Parathyroid adenoma (tissue), 2 donors: ENCODE measurements at regions not wholly inside any gene's neighbourhood (a gene's known extent, or its start where the extent isn't known, plus 50 kb on each side); places are given as distances from the start of the nearest gene placed in this dataset.
"Not testable (repeated sequence)": the region's sequence is repeated elsewhere in the genome, so short reads cannot be mapped to it uniquely, and the experiment has no call there.

Source experiments
- H2AFZ ChIP-seq: fragments of 300-600 bp; sonication (generic); one replicate; pipeline ENCODE4 v1.7.0; 2017; ENCODE audit warnings: antibody characterized with exemption, mild to moderate bottlenecking
- H3K27ac ChIP-seq: fragments of 300-600 bp; sonication (generic); one replicate; pipeline ENCODE4 v1.7.0; 2017
- H3K27me3 ChIP-seq: fragments of 300-600 bp; sonication (generic); one replicate; pipeline ENCODE4 v1.7.0; 2017; ENCODE audit warnings: low read length; ENCODE audit not compliant: control insufficient read depth, insufficient read depth
- H3K36me3 ChIP-seq: fragments of 300-600 bp; sonication (generic); one replicate; pipeline ENCODE4 v1.7.0; 2017; ENCODE audit warnings: low read length; ENCODE audit not compliant: control insufficient read depth, insufficient read depth
- H3K4me1 ChIP-seq: fragments of 300-600 bp; sonication (generic); one replicate; pipeline ENCODE4 v1.7.0; 2017; ENCODE audit warnings: control low read depth
- H3K4me2 ChIP-seq: fragments of 300-600 bp; sonication (generic); one replicate; pipeline ENCODE4 v1.7.0; 2017; ENCODE audit warnings: low read length
- H3K4me3 ChIP-seq: fragments of 300-600 bp; sonication (generic); one replicate; pipeline ENCODE4 v1.7.0; 2017; ENCODE audit warnings: low read depth, low read length
- H3K79me2 ChIP-seq: fragments of 300-600 bp; sonication (generic); one replicate; pipeline ENCODE4 v1.7.0; 2017; ENCODE audit warnings: control low read depth
- H3K9ac ChIP-seq: fragments of 300-600 bp; sonication (generic); one replicate; pipeline ENCODE4 v1.7.0; 2017; ENCODE audit warnings: mild to moderate bottlenecking
- H3K9me3 ChIP-seq: fragments of 300-600 bp; sonication (generic); one replicate; pipeline ENCODE4 v1.7.0; 2017; ENCODE audit warnings: low read length; ENCODE audit not compliant: control insufficient read depth
- TF ChIP-seq, protein P1 (sequence below): fragments of 300-600 bp; sonication (generic); IDR thresholded peaks from one replicate; pipeline ENCODE4 v1.7.0; 2017; ENCODE audit warnings: antibody characterized with exemption, mild to moderate bottlenecking
- donor health status: primary hyperparathyroidism.

DNA sequence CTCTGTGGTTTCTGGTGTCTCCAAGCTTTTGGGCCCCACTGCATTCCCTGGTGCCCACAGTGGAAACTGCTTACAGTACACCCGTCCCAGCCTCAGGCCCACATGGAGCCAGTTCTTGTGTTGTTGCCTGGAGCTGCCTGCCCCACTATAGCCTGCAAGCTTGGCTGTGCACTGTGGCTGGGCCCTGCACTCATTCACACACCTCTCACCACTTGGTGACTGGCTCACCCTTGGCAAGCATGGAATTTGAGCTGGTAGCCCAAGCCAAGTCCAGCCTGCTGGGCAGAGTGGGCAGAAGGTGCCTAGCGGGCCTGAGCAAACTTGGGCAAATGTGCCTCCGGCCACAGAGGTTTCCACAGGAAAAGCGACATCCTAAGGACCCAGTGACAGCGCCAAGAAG, 472.3 kb downstream of the MMUT start:
- Histone ChIP-seq H3K27me3 (no peaks in the 10 kb centered on the region), H3K4me3 (no peak overlapping the region), H3K27ac (no peak overlapping the region), H3K36me3 (no peaks in the 10 kb centered on the region), H2AFZ (no peak overlapping the region), H3K79me2 (no peaks in the 10 kb centered on the region), H3K9ac (no peak overlapping the region), H3K4me2 (no peak overlapping the region), H3K9me3 (no peaks in the 10 kb centered on the region), H3K4me1 (no peaks in the 10 kb centered on the region)
- TF ChIP-seq, protein P1, sequence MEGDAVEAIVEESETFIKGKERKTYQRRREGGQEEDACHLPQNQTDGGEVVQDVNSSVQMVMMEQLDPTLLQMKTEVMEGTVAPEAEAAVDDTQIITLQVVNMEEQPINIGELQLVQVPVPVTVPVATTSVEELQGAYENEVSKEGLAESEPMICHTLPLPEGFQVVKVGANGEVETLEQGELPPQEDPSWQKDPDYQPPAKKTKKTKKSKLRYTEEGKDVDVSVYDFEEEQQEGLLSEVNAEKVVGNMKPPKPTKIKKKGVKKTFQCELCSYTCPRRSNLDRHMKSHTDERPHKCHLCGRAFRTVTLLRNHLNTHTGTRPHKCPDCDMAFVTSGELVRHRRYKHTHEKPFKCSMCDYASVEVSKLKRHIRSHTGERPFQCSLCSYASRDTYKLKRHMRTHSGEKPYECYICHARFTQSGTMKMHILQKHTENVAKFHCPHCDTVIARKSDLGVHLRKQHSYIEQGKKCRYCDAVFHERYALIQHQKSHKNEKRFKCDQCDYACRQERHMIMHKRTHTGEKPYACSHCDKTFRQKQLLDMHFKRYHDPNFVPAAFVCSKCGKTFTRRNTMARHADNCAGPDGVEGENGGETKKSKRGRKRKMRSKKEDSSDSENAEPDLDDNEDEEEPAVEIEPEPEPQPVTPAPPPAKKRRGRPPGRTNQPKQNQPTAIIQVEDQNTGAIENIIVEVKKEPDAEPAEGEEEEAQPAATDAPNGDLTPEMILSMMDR = no peak

DNA sequence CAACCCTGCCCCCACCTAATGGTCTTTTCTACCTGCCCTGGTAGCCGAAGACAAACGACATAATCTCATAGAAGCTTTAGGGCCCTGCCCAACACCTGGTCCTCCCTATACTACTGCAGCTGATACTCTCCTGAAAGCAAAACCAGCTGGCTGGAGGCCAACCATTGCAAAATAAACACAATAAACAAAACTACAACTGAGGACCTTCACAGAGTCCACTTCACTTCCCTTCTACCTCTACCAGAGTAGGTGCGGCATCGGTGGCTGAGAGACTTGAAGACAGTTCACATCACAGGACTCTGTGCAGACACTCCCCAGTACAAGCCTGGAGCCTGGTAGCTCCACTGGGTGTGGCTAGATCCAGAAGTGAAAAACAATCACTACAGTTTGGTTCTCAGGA, 476.2 kb downstream of the MMUT start:
- Histone ChIP-seq H3K27ac (no peak overlapping the region), H2AFZ (no peak overlapping the region), H3K9me3 (no peaks in the 10 kb centered on the region), H3K9ac (no peak overlapping the region), H3K4me3 (no peak overlapping the region), H3K4me1 (no peaks in the 10 kb centered on the region), H3K27me3 (no peaks in the 10 kb centered on the region), H3K36me3 (no peaks in the 10 kb centered on the region), H3K4me2 (no peak overlapping the region), H3K79me2 (no peaks in the 10 kb centered on the region)
- TF ChIP-seq, protein P1 = no peak

DNA sequence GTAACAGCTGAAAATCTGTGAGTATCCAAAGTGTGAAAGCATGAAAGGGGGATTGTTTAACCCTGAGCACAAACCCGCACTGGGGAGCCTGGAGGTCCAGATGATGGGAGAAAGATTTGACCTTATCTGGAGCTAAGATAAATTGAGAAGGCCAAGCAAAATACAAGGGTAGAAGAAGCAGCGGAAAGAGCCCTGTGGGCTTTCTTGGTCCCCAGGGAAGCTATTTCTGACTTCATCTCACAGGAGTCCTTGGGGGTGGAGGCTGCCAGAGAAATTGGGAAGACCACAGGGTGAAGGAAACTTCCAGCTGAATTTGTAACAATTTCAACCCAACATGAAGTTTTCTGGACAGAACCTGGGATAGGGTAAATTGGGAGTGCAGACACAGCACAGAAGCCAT, 476.9 kb downstream of the MMUT start:
- H3K27me3 ChIP-seq = no peaks in the 10 kb centered on the region
- H3K4me3 ChIP-seq = no peak overlapping the region
- no peak overlapping the region for H3K4me2 ChIP-seq
- H3K36me3 ChIP-seq = no peaks in the 10 kb centered on the region
- no peaks in the 10 kb centered on the region for H3K79me2 ChIP-seq
- TF ChIP-seq, protein P1 = no peak
- no peak overlapping the region for H3K9ac ChIP-seq
- H2AFZ ChIP-seq = no peak overlapping the region
- H3K27ac ChIP-seq = no peak overlapping the region
- no peaks in the 10 kb centered on the region for H3K9me3 ChIP-seq
- H3K4me1 ChIP-seq = no peaks in the 10 kb centered on the region

DNA sequence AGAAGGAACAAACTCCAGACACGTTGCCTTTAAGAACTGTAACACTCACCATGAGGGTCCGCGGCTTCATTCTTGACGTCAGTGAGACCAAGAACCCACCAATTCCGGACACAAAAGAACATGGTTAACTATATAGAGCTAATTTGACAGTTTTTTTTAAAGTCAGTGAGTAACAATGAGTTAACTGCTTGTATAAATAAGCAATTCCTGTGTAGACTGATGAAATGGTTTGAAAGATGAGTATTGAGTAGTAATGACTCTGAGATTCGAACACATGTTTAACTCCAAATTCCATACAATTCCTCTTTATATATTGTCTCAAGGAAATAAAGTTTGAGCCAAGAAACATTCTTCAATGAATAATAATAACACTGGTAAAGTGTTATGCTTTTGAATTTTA, 478.0 kb downstream of the MMUT start:
- no peak overlapping the region for H3K27ac ChIP-seq
- no peak overlapping the region for H3K4me3 ChIP-seq
- TF ChIP-seq, protein P1 = no peak
- no peak overlapping the region for H2AFZ ChIP-seq
- no peak overlapping the region for H3K9ac ChIP-seq
- H3K9me3 ChIP-seq = no peaks in the 10 kb centered on the region
- no peaks in the 10 kb centered on the region for H3K36me3 ChIP-seq
- H3K4me1 ChIP-seq = no peaks in the 10 kb centered on the region
- no peaks in the 10 kb centered on the region for H3K79me2 ChIP-seq
- no peak overlapping the region for H3K4me2 ChIP-seq
- no peaks in the 10 kb centered on the region for H3K27me3 ChIP-seq

DNA sequence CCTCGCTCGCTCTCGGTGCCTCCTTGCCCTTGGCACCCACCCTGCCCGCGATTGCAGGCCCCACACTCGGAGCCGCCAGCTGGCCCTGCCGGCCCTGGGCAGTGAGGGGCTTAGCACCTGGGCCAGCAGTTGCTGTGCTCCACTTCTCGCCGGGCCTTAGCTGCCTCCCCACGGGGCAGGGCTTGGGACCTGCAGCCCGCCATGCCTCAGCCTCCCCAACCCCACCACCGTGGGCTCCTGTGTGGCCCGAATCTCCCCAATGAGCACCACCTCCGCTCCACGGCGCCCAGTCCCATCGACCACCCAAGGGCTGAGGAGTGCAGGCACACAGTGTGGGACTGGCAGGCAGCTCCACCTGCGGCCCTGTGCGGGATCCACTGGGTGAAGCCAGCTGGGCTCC, 479.1 kb downstream of the MMUT start:
- H3K9me3 ChIP-seq = not testable (repeated sequence)

More for the DNA sequence above, 479.1 kb downstream of the MMUT start:
- not testable (repeated sequence) for H3K79me2 ChIP-seq, H3K27ac ChIP-seq, H3K4me2 ChIP-seq, H3K36me3 ChIP-seq, H3K9ac ChIP-seq, H3K4me1 ChIP-seq, H2AFZ ChIP-seq, H3K27me3 ChIP-seq, H3K4me3 ChIP-seq
